GM23338 (cell line): ENCODE measurements at regions not wholly inside any gene's neighbourhood (a gene's known extent, or its start where the extent isn't known, plus 50 kb on each side); places are given as distances from the start of the nearest gene placed in this dataset.

Experiments
- ATAC-seq: fragments of 200-7000 bp; cut with Tn5 transposase; 3 replicates; pipeline ENCODE4 v1.9.1; 2020
- DNase-seq: peaks from one replicate; pipeline ENCODE4 v3.0.0-alpha.2; 2015; ENCODE audit warnings: low spot score
- H2AFZ ChIP-seq: fragments of 200-600 bp; sonication (generic); 2 replicates; pipeline ENCODE4 v1.8.0; 2016; ENCODE audit warnings: antibody characterized with exemption, mild to moderate bottlenecking, moderate library complexity
- H3F3A ChIP-seq: fragments of 200-600 bp; sonication (generic); replicated peaks from 2 replicates; pipeline ENCODE4 v1.8.0; 2017; ENCODE audit warnings: antibody characterized with exemption, mixed run types, low read depth
- H3K27ac ChIP-seq: fragments of 200-600 bp; sonication (generic); 2 replicates; pipeline ENCODE4 v1.6.1; 2016; ENCODE audit warnings: low read depth
- H3K27me3 ChIP-seq: fragments of 200-600 bp; sonication (generic); 2 replicates; pipeline ENCODE4 v1.8.0; 2016; ENCODE audit warnings: mild to moderate bottlenecking, mixed run types, moderate library complexity; ENCODE audit not compliant: insufficient read depth
- H3K36me3 ChIP-seq: fragments of 200-600 bp; sonication (generic); 2 replicates; pipeline ENCODE4 v1.8.0; 2016; ENCODE audit warnings: mild to moderate bottlenecking; ENCODE audit not compliant: insufficient read depth
- H3K4me1 ChIP-seq: fragments of 200-600 bp; sonication (generic); 2 replicates; pipeline ENCODE4 v1.8.0; 2016; ENCODE audit warnings: mild to moderate bottlenecking, moderate library complexity; ENCODE audit not compliant: insufficient read depth
- H3K4me2 ChIP-seq: fragments of 200-600 bp; sonication (generic); 2 replicates; pipeline ENCODE4 v1.7.1; 2017; ENCODE audit warnings: mixed run types
- H3K4me3 ChIP-seq: fragments of 200-600 bp; sonication (generic); 2 replicates; pipeline ENCODE4 v1.6.1; 2016; ENCODE audit warnings: mixed run types
- H3K79me2 ChIP-seq: fragments of 200-600 bp; sonication (generic); replicated peaks from 2 replicates; pipeline ENCODE4 v1.8.0; 2017; ENCODE audit warnings: mild to moderate bottlenecking; ENCODE audit not compliant: insufficient read depth
- H3K9me2 ChIP-seq: fragments of 200-600 bp; sonication (generic); 2 replicates; pipeline ENCODE4 v1.8.0; 2017; ENCODE audit not compliant: insufficient read depth
- H4K20me1 ChIP-seq: fragments of 200-600 bp; sonication (generic); replicated peaks from 2 replicates; pipeline ENCODE4 v1.8.0; 2017; ENCODE audit warnings: mild to moderate bottlenecking; ENCODE audit not compliant: insufficient read depth
- H3K27ac Mint-ChIP-seq: 2 replicates; pipeline ENCODE4 v1.8.0; 2020; ENCODE audit warnings: inconsistent platforms, mild to moderate bottlenecking, moderate library complexity, mixed read lengths
- H3K27me3 Mint-ChIP-seq: 3 replicates; pipeline ENCODE4 v1.8.0; 2022; ENCODE audit warnings: low read depth, mild to moderate bottlenecking, moderate library complexity, mixed read lengths, inconsistent platforms; ENCODE audit not compliant: insufficient read depth, poor library complexity
- H3K36me3 Mint-ChIP-seq: 3 replicates; pipeline ENCODE4 v1.8.0; 2021; ENCODE audit warnings: low read depth, mild to moderate bottlenecking, inconsistent platforms, moderate library complexity, mixed read lengths
- H3K4me1 Mint-ChIP-seq: 3 replicates; pipeline ENCODE4 v1.8.0; 2020; ENCODE audit warnings: mild to moderate bottlenecking, inconsistent platforms, mixed read lengths
- H3K4me3 Mint-ChIP-seq: 3 replicates; pipeline ENCODE4 v1.8.0; 2021; ENCODE audit warnings: moderate library complexity, mild to moderate bottlenecking, inconsistent platforms, mixed read lengths
- H3K9me3 Mint-ChIP-seq: 3 replicates; pipeline ENCODE4 v1.8.0; 2020; ENCODE audit warnings: moderate library complexity, mild to moderate bottlenecking, inconsistent platforms, mixed read lengths
- CREB1 ChIP-seq: fragments of 250-450 bp; sonication (Bioruptor Pico); IDR thresholded peaks from 2 replicates; pipeline ENCODE4 v1.5.0; 2020; ENCODE audit warnings: low read depth, mild to moderate bottlenecking, moderate library complexity
- EZH2 ChIP-seq: fragments of 200-600 bp; sonication (generic); IDR thresholded peaks from one replicate; pipeline ENCODE4 v1.8.0; 2017; ENCODE audit warnings: antibody characterized with exemption, mild to moderate bottlenecking, low read depth; ENCODE audit not compliant: unreplicated experiment
- EZH2phosphoT487 ChIP-seq: fragments of 200-600 bp; sonication (generic); IDR thresholded peaks from one replicate; pipeline ENCODE4 v1.8.1; 2018; ENCODE audit warnings: antibody characterized with exemption; ENCODE audit not compliant: unreplicated experiment
- JUNB ChIP-seq: IDR thresholded peaks from one replicate; pipeline ENCODE4 v1.6.1; 2016; ENCODE audit warnings: antibody characterized with exemption; ENCODE audit not compliant: unreplicated experiment
- NANOG ChIP-seq: IDR thresholded peaks from 2 replicates; pipeline ENCODE4 v1.6.1; 2016; ENCODE audit warnings: antibody characterized with exemption, borderline replicate concordance
- POLR2AphosphoS5 ChIP-seq: IDR thresholded peaks from 2 replicates; pipeline ENCODE4 v1.6.1; 2016; ENCODE audit warnings: antibody characterized with exemption, low read depth
- STAT1 ChIP-seq: IDR thresholded peaks from one replicate; pipeline ENCODE4 v1.6.1; 2016; ENCODE audit warnings: antibody characterized with exemption; ENCODE audit not compliant: unreplicated experiment
- ZNF114 ChIP-seq: fragments of 250-450 bp; sonication (Bioruptor Pico); IDR thresholded peaks from 2 replicates; pipeline ENCODE4 v1.5.0; 2020; ENCODE audit warnings: mild to moderate bottlenecking, moderate library complexity
- ZNF331 ChIP-seq: fragments of 250-450 bp; sonication (Bioruptor Pico); IDR thresholded peaks from 2 replicates; pipeline ENCODE4 v1.5.0; 2020; ENCODE audit warnings: low read depth, mild to moderate bottlenecking, moderate library complexity
- TF ChIP-seq, protein P1 (sequence below): IDR thresholded peaks from one replicate; pipeline ENCODE4 v1.6.1; 2018; ENCODE audit warnings: antibody characterized with exemption; ENCODE audit not compliant: unreplicated experiment
- TF ChIP-seq, protein P2 (sequence below): fragments of 250-450 bp; sonication (Bioruptor Pico); IDR thresholded peaks from 2 replicates; pipeline ENCODE4 v1.5.0; 2020; ENCODE audit warnings: mild to moderate bottlenecking, moderate library complexity
- TF ChIP-seq, protein P3 (sequence below): IDR thresholded peaks from 2 replicates; pipeline ENCODE4 v1.6.1; 2016; ENCODE audit warnings: antibody characterized with exemption
- TF ChIP-seq, protein P4 (sequence below), 2 experiments: fragments of 200-600 bp in 1 of 2; sonication (generic) in 1 of 2; conservative IDR thresholded peaks; 2 replicates each; pipeline versions ENCODE4 v1.5.1 to v1.6.1; 2016 to 2017; ENCODE audit warnings: antibody characterized with exemption in 2 of 2, low read depth in 2 of 2, mild to moderate bottlenecking in 2 of 2, moderate library complexity in 1 of 2

DNA sequence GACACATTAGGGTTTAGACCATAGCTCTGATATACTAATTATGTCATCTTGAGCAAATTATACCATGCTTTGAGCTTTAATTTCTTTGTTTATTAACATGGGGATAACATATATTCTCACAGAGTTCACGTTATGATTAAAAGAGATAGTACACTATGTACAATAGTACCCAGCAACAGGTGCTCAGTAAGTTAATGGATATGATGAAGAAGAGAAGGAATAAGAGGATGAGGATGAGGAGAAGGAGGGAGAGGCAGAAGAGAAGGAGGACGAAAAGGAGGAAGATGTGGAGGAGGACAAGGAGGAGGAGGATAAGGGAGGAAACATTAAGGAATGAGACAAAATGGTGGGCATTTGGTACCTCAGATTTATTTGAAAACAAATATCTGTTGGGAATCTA, 260.4 kb downstream of the SH2D1A start:
- Histone ChIP-seq H2AFZ (no peak overlapping the region), H3K4me1 (no peaks in the 10 kb centered on the region), H3K27ac (no peak overlapping the region), H3K4me3 (no peak overlapping the region), H3K79me2 (no peaks in the 10 kb centered on the region), H3K27me3 (no peaks in the 10 kb centered on the region), H3K4me2 (no peak overlapping the region), H4K20me1 (no peaks in the 10 kb centered on the region), H3K9me2 (no peaks in the 10 kb centered on the region), H3F3A (no peaks in the 10 kb centered on the region), H3K36me3 (no peaks in the 10 kb centered on the region)
- Mint-ChIP-seq H3K27me3 (no peaks in the 10 kb centered on the region), H3K36me3 (no peaks in the 10 kb centered on the region), H3K27ac (no peak overlapping the region), H3K4me3 (no peak overlapping the region), H3K4me1 (no peaks in the 10 kb centered on the region), H3K9me3 (no peaks in the 10 kb centered on the region)
- TF ChIP-seq POLR2AphosphoS5 (no peak), NANOG (no peak), JUNB (no peak), ZNF331 (CRISPR knock-in tag) (no peak), EZH2phosphoT487 (no peak), EZH2 (no peak), ZNF114 (CRISPR knock-in tag) (no peak), CREB1 (no peak), STAT1 (no peak)
- TF ChIP-seq, protein P1, sequence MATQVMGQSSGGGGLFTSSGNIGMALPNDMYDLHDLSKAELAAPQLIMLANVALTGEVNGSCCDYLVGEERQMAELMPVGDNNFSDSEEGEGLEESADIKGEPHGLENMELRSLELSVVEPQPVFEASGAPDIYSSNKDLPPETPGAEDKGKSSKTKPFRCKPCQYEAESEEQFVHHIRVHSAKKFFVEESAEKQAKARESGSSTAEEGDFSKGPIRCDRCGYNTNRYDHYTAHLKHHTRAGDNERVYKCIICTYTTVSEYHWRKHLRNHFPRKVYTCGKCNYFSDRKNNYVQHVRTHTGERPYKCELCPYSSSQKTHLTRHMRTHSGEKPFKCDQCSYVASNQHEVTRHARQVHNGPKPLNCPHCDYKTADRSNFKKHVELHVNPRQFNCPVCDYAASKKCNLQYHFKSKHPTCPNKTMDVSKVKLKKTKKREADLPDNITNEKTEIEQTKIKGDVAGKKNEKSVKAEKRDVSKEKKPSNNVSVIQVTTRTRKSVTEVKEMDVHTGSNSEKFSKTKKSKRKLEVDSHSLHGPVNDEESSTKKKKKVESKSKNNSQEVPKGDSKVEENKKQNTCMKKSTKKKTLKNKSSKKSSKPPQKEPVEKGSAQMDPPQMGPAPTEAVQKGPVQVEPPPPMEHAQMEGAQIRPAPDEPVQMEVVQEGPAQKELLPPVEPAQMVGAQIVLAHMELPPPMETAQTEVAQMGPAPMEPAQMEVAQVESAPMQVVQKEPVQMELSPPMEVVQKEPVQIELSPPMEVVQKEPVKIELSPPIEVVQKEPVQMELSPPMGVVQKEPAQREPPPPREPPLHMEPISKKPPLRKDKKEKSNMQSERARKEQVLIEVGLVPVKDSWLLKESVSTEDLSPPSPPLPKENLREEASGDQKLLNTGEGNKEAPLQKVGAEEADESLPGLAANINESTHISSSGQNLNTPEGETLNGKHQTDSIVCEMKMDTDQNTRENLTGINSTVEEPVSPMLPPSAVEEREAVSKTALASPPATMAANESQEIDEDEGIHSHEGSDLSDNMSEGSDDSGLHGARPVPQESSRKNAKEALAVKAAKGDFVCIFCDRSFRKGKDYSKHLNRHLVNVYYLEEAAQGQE = no peak
- TF ChIP-seq, protein P2, sequence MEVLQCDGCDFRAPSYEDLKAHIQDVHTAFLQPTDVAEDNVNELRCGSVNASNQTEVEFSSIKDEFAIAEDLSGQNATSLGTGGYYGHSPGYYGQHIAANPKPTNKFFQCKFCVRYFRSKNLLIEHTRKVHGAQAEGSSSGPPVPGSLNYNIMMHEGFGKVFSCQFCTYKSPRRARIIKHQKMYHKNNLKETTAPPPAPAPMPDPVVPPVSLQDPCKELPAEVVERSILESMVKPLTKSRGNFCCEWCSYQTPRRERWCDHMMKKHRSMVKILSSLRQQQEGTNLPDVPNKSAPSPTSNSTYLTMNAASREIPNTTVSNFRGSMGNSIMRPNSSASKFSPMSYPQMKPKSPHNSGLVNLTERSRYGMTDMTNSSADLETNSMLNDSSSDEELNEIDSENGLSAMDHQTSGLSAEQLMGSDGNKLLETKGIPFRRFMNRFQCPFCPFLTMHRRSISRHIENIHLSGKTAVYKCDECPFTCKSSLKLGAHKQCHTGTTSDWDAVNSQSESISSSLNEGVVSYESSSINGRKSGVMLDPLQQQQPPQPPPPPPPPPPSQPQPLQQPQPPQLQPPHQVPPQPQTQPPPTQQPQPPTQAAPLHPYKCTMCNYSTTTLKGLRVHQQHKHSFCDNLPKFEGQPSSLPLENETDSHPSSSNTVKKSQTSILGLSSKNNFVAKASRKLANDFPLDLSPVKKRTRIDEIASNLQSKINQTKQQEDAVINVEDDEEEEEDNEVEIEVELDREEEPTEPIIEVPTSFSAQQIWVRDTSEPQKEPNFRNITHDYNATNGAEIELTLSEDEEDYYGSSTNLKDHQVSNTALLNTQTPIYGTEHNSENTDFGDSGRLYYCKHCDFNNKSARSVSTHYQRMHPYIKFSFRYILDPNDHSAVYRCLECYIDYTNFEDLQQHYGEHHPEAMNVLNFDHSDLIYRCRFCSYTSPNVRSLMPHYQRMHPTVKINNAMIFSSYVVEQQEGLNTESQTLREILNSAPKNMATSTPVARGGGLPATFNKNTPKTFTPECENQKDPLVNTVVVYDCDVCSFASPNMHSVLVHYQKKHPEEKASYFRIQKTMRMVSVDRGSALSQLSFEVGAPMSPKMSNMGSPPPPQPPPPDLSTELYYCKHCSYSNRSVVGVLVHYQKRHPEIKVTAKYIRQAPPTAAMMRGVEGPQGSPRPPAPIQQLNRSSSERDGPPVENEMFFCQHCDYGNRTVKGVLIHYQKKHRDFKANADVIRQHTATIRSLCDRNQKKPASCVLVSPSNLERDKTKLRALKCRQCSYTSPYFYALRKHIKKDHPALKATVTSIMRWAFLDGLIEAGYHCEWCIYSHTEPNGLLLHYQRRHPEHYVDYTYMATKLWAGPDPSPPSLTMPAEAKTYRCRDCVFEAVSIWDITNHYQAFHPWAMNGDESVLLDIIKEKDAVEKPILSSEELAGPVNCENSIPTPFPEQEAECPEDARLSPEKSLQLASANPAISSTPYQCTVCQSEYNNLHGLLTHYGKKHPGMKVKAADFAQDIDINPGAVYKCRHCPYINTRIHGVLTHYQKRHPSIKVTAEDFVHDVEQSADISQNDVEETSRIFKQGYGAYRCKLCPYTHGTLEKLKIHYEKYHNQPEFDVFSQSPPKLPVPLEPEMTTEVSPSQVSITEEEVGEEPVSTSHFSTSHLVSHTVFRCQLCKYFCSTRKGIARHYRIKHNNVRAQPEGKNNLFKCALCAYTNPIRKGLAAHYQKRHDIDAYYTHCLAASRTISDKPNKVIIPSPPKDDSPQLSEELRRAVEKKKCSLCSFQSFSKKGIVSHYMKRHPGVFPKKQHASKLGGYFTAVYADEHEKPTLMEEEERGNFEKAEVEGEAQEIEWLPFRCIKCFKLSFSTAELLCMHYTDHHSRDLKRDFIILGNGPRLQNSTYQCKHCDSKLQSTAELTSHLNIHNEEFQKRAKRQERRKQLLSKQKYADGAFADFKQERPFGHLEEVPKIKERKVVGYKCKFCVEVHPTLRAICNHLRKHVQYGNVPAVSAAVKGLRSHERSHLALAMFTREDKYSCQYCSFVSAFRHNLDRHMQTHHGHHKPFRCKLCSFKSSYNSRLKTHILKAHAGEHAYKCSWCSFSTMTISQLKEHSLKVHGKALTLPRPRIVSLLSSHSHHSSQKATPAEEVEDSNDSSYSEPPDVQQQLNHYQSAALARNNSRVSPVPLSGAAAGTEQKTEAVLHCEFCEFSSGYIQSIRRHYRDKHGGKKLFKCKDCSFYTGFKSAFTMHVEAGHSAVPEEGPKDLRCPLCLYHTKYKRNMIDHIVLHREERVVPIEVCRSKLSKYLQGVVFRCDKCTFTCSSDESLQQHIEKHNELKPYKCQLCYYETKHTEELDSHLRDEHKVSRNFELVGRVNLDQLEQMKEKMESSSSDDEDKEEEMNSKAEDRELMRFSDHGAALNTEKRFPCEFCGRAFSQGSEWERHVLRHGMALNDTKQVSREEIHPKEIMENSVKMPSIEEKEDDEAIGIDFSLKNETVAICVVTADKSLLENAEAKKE (CRISPR knock-in tag) = no peak
- TF ChIP-seq, protein P3, sequence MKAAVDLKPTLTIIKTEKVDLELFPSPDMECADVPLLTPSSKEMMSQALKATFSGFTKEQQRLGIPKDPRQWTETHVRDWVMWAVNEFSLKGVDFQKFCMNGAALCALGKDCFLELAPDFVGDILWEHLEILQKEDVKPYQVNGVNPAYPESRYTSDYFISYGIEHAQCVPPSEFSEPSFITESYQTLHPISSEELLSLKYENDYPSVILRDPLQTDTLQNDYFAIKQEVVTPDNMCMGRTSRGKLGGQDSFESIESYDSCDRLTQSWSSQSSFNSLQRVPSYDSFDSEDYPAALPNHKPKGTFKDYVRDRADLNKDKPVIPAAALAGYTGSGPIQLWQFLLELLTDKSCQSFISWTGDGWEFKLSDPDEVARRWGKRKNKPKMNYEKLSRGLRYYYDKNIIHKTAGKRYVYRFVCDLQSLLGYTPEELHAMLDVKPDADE = no peak
- TF ChIP-seq, protein P4, sequence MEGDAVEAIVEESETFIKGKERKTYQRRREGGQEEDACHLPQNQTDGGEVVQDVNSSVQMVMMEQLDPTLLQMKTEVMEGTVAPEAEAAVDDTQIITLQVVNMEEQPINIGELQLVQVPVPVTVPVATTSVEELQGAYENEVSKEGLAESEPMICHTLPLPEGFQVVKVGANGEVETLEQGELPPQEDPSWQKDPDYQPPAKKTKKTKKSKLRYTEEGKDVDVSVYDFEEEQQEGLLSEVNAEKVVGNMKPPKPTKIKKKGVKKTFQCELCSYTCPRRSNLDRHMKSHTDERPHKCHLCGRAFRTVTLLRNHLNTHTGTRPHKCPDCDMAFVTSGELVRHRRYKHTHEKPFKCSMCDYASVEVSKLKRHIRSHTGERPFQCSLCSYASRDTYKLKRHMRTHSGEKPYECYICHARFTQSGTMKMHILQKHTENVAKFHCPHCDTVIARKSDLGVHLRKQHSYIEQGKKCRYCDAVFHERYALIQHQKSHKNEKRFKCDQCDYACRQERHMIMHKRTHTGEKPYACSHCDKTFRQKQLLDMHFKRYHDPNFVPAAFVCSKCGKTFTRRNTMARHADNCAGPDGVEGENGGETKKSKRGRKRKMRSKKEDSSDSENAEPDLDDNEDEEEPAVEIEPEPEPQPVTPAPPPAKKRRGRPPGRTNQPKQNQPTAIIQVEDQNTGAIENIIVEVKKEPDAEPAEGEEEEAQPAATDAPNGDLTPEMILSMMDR (conservative IDR thresholded peaks at IDR 0.05; ENCODE audit: low read depth in 2 of 2) = no peak
- no peak for ATAC-seq
- no peak for DNase-seq
